Suprapubic skin (tissue), 4 donors: ENCODE measurements at regions not wholly inside any gene's neighbourhood (a gene's known extent, or its start where the extent isn't known, plus 50 kb on each side); places are given as distances from the start of the nearest gene placed in this dataset.

Experiments used
- DNase-seq, 2 donors: peaks; one replicate each; pipeline ENCODE4 v3.0.0-alpha.2; 2019; ENCODE audit warnings: low spot score in 2 of 2
- H3K27ac ChIP-seq: fragments of 200-600 bp; sonication (generic); one replicate; pipeline ENCODE4 v1.5.1; 2019
- H3K27me3 ChIP-seq: fragments of 200-600 bp; sonication (generic); one replicate; pipeline ENCODE4 v1.5.1; 2019
- H3K36me3 ChIP-seq: fragments of 200-600 bp; sonication (generic); one replicate; pipeline ENCODE4 v1.5.1; 2019
- H3K4me1 ChIP-seq: fragments of 200-600 bp; sonication (generic); one replicate; pipeline ENCODE4 v1.5.1; 2019
- H3K4me3 ChIP-seq: fragments of 200-600 bp; sonication (generic); one replicate; pipeline ENCODE4 v1.5.1; 2019; ENCODE audit warnings: mild to moderate bottlenecking
- H3K9me3 ChIP-seq: fragments of 200-600 bp; sonication (generic); one replicate; pipeline ENCODE4 v1.5.1; 2019
- CTCF ChIP-seq, 2 donors: fragments of 200-600 bp in 1 of 2; fragments of 450-650 bp in 1 of 2; sonication (generic) in 1 of 2; IDR thresholded peaks; one replicate each; pipeline ENCODE4 v1.5.1; 2016 to 2019; ENCODE audit warnings: antibody characterized with exemption in 2 of 2, mild to moderate bottlenecking in 1 of 2, moderate library complexity in 1 of 2
- EP300 ChIP-seq: sonication (generic); formaldehyde crosslinking; IDR thresholded peaks from one replicate; pipeline ENCODE4 v1.6.1; 2017; ENCODE audit warnings: antibody characterized with exemption
- POLR2A ChIP-seq, 2 donors: fragments of 450-650 bp; IDR thresholded peaks; one replicate each; pipeline ENCODE4 v1.6.1; 2017; ENCODE audit warnings: antibody characterized with exemption in 2 of 2, mild to moderate bottlenecking in 2 of 2, moderate library complexity in 2 of 2
- POLR2AphosphoS5 ChIP-seq, 3 donors: sonication (generic); formaldehyde crosslinking; IDR thresholded peaks; one replicate each; pipeline ENCODE4 v1.6.1; 2017; ENCODE audit warnings: antibody characterized with exemption in 3 of 3
- WGBS: methylation state at CpG from one replicate; pipeline ENCODE4 v1.1.5; 2018; 5-methylcytosine and 5-hydroxymethylcytosine counted together

- no peak overlapping the region for H3K27ac ChIP-seq
- no peak for DNase-seq
- no peaks in the 10 kb centered on the region for H3K9me3 ChIP-seq
- H3K36me3 ChIP-seq, result no peaks in the 10 kb centered on the region
- WGBS, result 71% methylated on average over 4 of the region's 4 CpGs
- H3K4me3 ChIP-seq, result no peak overlapping the region
- H3K4me1 ChIP-seq, result no peaks in the 10 kb centered on the region
- no peaks in the 10 kb centered on the region for H3K27me3 ChIP-seq
- TF ChIP-seq EP300 (no peak), POLR2A (IDR thresholded peaks at IDR 0.05) (no peak), POLR2AphosphoS5 (IDR thresholded peaks at IDR 0.05) (no peak), CTCF (IDR thresholded peaks at IDR 0.05) (no peak)
Observed at GRCh38 chr3:106810300-106810875, 566.9 kb upstream of the CCDC54 start.

GRCh38 chr3:106811376-106811775, 565.9 kb upstream of the CCDC54 start:
- 65% methylated on average over 3 of the region's 3 CpGs for WGBS

GRCh38 chr3:106813742-106814141, 563.5 kb upstream of the CCDC54 start:
- H3K27me3 ChIP-seq, result no peaks in the 10 kb centered on the region
- H3K27ac ChIP-seq, result no peak overlapping the region
- no peaks in the 10 kb centered on the region for H3K4me1 ChIP-seq
- H3K4me3 ChIP-seq, result no peak overlapping the region
- DNase-seq, result no peak
- TF ChIP-seq POLR2A (IDR thresholded peaks at IDR 0.05), result no peak
- no peak for TF ChIP-seq CTCF (IDR thresholded peaks at IDR 0.05)
- TF ChIP-seq POLR2AphosphoS5 (IDR thresholded peaks at IDR 0.05), result no peak
- H3K36me3 ChIP-seq, result no peaks in the 10 kb centered on the region
- no peaks in the 10 kb centered on the region for H3K9me3 ChIP-seq
- WGBS, result 18% methylated on average over 3 of the region's 3 CpGs

More at GRCh38 chr3:106811376-106811775, 565.9 kb upstream of the CCDC54 start:
- Histone ChIP-seq H3K9me3 (no peaks in the 10 kb centered on the region), H3K4me3 (no peak overlapping the region), H3K4me1 (no peaks in the 10 kb centered on the region), H3K27ac (no peak overlapping the region), H3K27me3 (no peaks in the 10 kb centered on the region), H3K36me3 (no peaks in the 10 kb centered on the region)
- TF ChIP-seq EP300 (no peak), POLR2AphosphoS5 (IDR thresholded peaks at IDR 0.05) (no peak), CTCF (IDR thresholded peaks at IDR 0.05) (no peak), POLR2A (IDR thresholded peaks at IDR 0.05) (no peak)
- DNase-seq, result no peak

- TF ChIP-seq EP300 (no peak), POLR2AphosphoS5 (IDR thresholded peaks at IDR 0.05) (no peak), CTCF (IDR thresholded peaks at IDR 0.05) (no peak), POLR2A (IDR thresholded peaks at IDR 0.05) (no peak)
- no peaks in the 10 kb centered on the region for H3K4me1 ChIP-seq
- H3K27me3 ChIP-seq, result no peaks in the 10 kb centered on the region
- no peaks in the 10 kb centered on the region for H3K36me3 ChIP-seq
- no peaks in the 10 kb centered on the region for H3K9me3 ChIP-seq
- 71% methylated on average over 1 of the region's 1 CpG for WGBS
- H3K4me3 ChIP-seq, result no peak overlapping the region
- no peak overlapping the region for H3K27ac ChIP-seq
- no peak for DNase-seq
Observed at GRCh38 chr3:106814231-106814630, 563.0 kb upstream of the CCDC54 start.

GRCh38 chr3:106816838-106817237, 560.4 kb upstream of the CCDC54 start:
- Histone ChIP-seq H3K36me3 (no peaks in the 10 kb centered on the region), H3K4me3 (no peak overlapping the region), H3K9me3 (no peaks in the 10 kb centered on the region), H3K27me3 (no peaks in the 10 kb centered on the region), H3K27ac (no peak overlapping the region), H3K4me1 (no peaks in the 10 kb centered on the region)
- no peak for TF ChIP-seq POLR2A (IDR thresholded peaks at IDR 0.05)
- no peak for TF ChIP-seq POLR2AphosphoS5 (IDR thresholded peaks at IDR 0.05)
- no peak for TF ChIP-seq CTCF (IDR thresholded peaks at IDR 0.05)
- TF ChIP-seq EP300, result no peak
- DNase-seq, result no peak
- WGBS, result 68% methylated on average over 2 of the region's 2 CpGs
